C4-2B (cell line): ENCODE measurements at regions not wholly inside any gene's neighbourhood (a gene's known extent, or its start where the extent isn't known, plus 50 kb on each side); places are given as distances from the start of the nearest gene placed in this dataset.
"Not testable (repeated sequence)": the region's sequence is repeated elsewhere in the genome, so short reads cannot be mapped to it uniquely, and the experiment has no call there.

ENCODE experiments used
- H3K27ac ChIP-seq: fragments of 450-650 bp; 2 replicates; pipeline ENCODE4 v1.5.1; 2017
- CTCF ChIP-seq: fragments of 450-650 bp; conservative IDR thresholded peaks from 2 replicates; pipeline ENCODE4 v1.5.1; 2017; ENCODE audit warnings: mild to moderate bottlenecking
- ZFX ChIP-seq: fragments of 450-650 bp; IDR thresholded peaks from 2 replicates; pipeline ENCODE4 v1.6.1; 2017

- no peak for TF ChIP-seq CTCF
- no peak for TF ChIP-seq ZFX
- H3K27ac ChIP-seq: no peak overlapping the region
These were observed 239.6 kb downstream of the TMEM161B start for GRCh38 chr5:88029011-88029410.

GRCh38 chr5:88021141-88021540, 247.5 kb downstream of the TMEM161B start:
- no peak for TF ChIP-seq CTCF
- no peak overlapping the region for H3K27ac ChIP-seq

GRCh38 chr5:88014984-88015383, 253.7 kb downstream of the TMEM161B start:
- H3K27ac ChIP-seq: not testable (repeated sequence)

DNA sequence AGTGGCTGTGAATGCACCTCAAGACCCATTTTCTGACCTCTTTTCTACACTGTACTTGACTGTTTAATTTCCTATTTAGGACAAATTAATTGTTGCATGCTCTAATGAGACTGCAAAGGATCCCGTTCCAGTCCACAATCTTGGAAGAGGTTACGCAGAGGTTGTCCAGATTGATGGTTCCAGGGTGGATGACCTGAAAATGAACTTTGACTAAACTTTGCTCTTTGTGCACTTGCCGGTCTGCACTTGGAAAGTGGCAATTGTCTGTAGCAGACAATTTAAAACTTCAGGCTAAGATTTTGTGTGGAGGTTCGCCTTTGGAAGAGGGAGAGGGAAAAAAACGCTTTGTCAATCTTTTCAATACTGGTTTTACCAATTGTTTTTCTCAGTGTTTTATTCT, 267.8 kb downstream of the TMEM161B start:
- H3K27ac ChIP-seq: no peak overlapping the region
- TF ChIP-seq CTCF: no peak

- no peak overlapping the region for H3K27ac ChIP-seq
- TF ChIP-seq CTCF: no peak
- no peak for TF ChIP-seq ZFX
These were observed 271.0 kb downstream of the TMEM161B start for GRCh38 chr5:87997662-87998061.

GRCh38 chr5:87966213-87966612, 302.4 kb downstream of the TMEM161B start:
- TF ChIP-seq CTCF (no peak), ZFX (no peak)

DNA sequence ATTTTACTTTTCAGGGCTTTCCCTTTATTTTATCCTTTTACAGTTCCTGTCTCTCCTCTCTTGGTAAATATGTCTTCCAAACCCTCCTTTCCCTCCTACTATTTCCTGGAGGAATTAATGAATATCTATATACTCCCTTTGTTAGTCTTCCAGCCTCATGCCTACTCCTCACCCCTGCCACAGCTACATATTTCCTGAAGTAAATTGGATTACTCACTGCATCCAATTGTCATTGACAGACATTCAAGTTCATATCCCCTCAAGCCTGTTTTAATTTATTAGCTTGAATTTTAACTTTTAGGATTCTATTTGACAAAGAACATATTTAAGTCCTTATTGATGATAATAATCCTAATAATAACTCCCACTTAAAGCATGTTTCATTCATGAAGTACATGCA, 314.5 kb downstream of the TMEM161B start:
- no peak for TF ChIP-seq CTCF
- no peak for TF ChIP-seq ZFX
- no peak overlapping the region for H3K27ac ChIP-seq

More at GRCh38 chr5:87966213-87966612, 302.4 kb downstream of the TMEM161B start:
- no peak overlapping the region for H3K27ac ChIP-seq

DNA sequence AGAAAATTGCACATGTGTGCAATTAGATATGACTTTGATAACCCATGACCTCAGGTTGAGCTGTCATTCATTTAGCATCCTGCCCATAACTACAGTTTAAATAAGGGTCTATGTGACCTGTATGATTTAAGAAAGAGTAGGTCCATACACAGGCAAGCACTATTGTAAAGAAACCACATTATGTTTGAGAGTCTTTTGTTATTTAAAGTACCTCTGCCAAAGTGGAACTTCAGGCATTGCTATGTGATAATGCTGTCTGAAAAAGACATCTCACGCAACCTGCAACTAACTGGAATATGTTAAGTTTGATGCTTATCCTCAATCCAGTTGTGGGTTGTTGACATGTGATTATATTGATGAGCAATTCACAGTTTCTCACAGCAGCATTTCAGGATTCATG, 317.0 kb downstream of the TMEM161B start:
- TF ChIP-seq ZFX: no peak
- no peak for TF ChIP-seq CTCF
- H3K27ac ChIP-seq: no peak overlapping the region
